WERI-Rb-1 (cell line): ENCODE measurements at regions not wholly inside any gene's neighbourhood (a gene's known extent, or its start where the extent isn't known, plus 50 kb on each side); places are given as distances from the start of the nearest gene placed in this dataset.

Experiments used
- DNase-seq: peaks from one replicate; pipeline ENCODE4 v3.0.0-alpha.2; 2020
- H3K27ac ChIP-seq: fragments of 250-450 bp; sonication (Bioruptor Pico); 2 replicates; pipeline ENCODE4 v1.5.1; 2020; ENCODE audit warnings: mild to moderate bottlenecking, moderate library complexity
- H3K27me3 ChIP-seq: fragments of 250-450 bp; sonication (Bioruptor Pico); 2 replicates; pipeline ENCODE4 v1.5.1; 2021; ENCODE audit warnings: mild to moderate bottlenecking, low read depth, moderate library complexity; ENCODE audit not compliant: insufficient read depth, severe bottlenecking
- H3K36me3 ChIP-seq: fragments of 250-450 bp; sonication (Bioruptor Pico); 2 replicates; pipeline ENCODE4 v1.5.1; 2020; ENCODE audit warnings: mild to moderate bottlenecking, moderate library complexity
- H3K4me3 ChIP-seq: 2 replicates; pipeline ENCODE4 v1.5.1; 2011; ENCODE audit warnings: low read depth, mild to moderate bottlenecking, control low read depth, low read length
- H3K9me3 ChIP-seq: fragments of 250-450 bp; sonication (Bioruptor Pico); 2 replicates; pipeline ENCODE4 v1.5.1; 2021; ENCODE audit warnings: mild to moderate bottlenecking, moderate library complexity; ENCODE audit not compliant: severe bottlenecking
- TF ChIP-seq, protein P1 (sequence below): IDR thresholded peaks from 2 replicates; pipeline ENCODE4 v1.5.1; 2011; ENCODE audit warnings: low read depth, mild to moderate bottlenecking, control low read depth, inconsistent platforms, low read length

DNA sequence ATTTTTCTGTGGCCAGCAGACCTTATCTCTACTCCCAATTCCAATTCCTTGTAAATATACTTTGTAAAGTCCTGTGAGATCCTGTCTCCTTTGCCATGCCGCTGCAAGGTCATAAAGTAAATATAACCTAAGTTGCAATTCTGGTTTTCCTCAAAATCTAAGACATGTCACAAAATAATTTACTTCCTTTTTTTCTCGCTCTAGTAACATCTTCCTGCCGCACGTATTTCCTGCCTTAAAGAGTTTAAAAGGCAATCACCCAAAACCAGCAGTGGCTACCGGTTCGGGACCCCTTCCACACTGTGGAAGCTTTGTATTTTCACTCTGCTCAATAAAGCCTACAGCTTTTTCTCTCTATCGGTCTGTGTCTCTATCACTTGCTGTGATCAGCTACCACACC lies 832.0 kb upstream of the SLITRK5 start:
- no peak overlapping the region for H3K27ac ChIP-seq
- no peaks in the 10 kb centered on the region for H3K27me3 ChIP-seq
- DNase-seq = no peak
- TF ChIP-seq, protein P1, sequence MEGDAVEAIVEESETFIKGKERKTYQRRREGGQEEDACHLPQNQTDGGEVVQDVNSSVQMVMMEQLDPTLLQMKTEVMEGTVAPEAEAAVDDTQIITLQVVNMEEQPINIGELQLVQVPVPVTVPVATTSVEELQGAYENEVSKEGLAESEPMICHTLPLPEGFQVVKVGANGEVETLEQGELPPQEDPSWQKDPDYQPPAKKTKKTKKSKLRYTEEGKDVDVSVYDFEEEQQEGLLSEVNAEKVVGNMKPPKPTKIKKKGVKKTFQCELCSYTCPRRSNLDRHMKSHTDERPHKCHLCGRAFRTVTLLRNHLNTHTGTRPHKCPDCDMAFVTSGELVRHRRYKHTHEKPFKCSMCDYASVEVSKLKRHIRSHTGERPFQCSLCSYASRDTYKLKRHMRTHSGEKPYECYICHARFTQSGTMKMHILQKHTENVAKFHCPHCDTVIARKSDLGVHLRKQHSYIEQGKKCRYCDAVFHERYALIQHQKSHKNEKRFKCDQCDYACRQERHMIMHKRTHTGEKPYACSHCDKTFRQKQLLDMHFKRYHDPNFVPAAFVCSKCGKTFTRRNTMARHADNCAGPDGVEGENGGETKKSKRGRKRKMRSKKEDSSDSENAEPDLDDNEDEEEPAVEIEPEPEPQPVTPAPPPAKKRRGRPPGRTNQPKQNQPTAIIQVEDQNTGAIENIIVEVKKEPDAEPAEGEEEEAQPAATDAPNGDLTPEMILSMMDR = no peak
- no peaks in the 10 kb centered on the region for H3K36me3 ChIP-seq
- H3K4me3 ChIP-seq = no peak overlapping the region
- peaks cover 8% of the 10 kb centered on the region for H3K9me3 ChIP-seq

DNA sequence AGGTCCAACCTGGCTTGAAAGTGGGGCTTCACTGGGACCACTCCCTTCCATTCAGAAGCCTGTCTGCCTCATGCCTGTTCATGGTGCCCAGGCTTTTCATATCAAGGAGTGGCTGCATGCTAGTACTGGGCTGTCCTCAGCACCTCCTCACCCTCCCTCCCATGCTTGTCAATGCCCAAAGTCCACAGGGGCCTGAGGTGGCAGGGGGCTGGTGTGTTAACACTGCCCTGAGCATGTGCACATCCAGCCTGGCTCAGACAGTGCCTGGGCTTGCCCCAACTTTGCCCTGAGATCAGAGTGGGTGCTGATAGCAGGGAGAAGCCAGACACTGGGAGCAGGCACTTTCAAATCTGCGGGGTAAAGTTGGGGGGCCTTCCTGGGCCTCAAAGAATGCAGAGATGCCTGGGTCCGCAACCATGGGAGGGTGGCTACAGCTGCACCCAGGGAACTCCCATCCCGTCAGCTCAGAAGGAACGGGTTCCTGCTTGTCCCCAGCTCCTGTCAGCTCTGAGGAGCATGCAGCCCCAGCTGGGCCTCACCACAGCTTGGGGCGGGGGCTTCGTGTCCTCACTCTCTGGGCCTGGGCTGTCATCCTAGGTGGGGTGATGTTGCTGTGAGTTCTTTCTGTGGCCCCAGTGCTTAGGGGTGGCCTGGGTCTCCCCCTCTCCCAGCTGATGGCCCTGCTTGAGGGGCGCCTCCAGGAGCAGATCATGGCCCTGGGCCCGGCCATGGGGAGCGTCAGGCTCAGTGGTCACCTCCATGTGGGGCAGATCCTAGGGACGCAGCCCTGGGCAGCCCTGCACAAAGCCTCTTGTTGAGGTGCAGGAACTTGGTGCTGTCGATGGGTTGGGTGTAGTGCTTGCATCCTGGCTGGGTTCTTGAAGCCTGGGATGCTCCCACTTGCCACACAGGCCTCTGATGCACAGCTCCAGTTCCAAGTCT lies 830.6 kb upstream of the SLITRK5 start:
- Histone ChIP-seq H3K4me3 (no peak overlapping the region), H3K9me3 (peaks cover 8% of the 10 kb centered on the region), H3K27ac (no peak overlapping the region), H3K36me3 (no peaks in the 10 kb centered on the region), H3K27me3 (no peaks in the 10 kb centered on the region)
- TF ChIP-seq, protein P1 = no peak
- no peak for DNase-seq

DNA sequence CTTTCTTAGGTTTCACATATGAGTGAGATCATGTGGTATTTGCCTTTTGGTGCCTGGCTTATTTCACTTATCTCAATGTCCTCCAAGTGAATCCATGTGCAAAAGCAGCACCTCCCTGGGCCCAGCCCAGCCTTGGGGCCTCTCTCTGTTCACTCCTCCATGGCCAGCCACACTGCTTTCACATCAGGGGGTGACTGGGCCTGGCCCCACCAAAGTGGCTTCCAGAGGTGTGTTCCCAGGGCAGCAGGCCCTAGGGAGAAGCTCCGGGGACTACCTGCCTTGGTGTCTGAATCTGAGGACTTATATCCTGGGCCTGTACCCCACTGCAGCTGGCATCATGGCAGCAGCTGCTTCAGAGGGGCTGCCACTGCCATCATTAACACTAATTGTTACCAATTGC lies 829.9 kb upstream of the SLITRK5 start:
- DNase-seq = no peak
- H3K27me3 ChIP-seq = no peaks in the 10 kb centered on the region
- peaks cover 5% of the 10 kb centered on the region for H3K9me3 ChIP-seq
- no peak overlapping the region for H3K27ac ChIP-seq
- TF ChIP-seq, protein P1 = no peak
- H3K36me3 ChIP-seq = no peaks in the 10 kb centered on the region
- H3K4me3 ChIP-seq = no peak overlapping the region

DNA sequence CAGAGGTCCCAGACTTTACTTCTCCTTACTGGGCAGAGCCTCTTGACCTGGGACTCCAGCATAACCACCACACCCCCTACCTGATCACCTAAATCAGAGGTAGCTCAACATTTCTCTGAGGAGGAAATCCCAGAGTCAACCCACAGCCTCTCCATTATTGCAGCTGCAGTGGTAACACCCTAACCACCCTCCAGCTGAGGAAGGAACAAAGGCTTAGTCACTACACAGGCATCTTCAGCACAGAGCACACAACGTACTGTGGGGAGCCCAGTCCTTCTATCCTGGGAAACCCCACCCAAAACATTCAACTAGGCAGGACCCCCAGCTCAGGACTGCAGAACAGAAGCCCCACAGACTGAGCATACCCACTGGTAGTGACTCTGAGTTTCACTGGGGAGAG lies 824.7 kb upstream of the SLITRK5 start:
- DNase-seq = no peak
- H3K4me3 ChIP-seq = no peak overlapping the region
- no peaks in the 10 kb centered on the region for H3K9me3 ChIP-seq
- H3K27me3 ChIP-seq = no peaks in the 10 kb centered on the region
- no peaks in the 10 kb centered on the region for H3K36me3 ChIP-seq
- no peak overlapping the region for H3K27ac ChIP-seq
- TF ChIP-seq, protein P1 = no peak

DNA sequence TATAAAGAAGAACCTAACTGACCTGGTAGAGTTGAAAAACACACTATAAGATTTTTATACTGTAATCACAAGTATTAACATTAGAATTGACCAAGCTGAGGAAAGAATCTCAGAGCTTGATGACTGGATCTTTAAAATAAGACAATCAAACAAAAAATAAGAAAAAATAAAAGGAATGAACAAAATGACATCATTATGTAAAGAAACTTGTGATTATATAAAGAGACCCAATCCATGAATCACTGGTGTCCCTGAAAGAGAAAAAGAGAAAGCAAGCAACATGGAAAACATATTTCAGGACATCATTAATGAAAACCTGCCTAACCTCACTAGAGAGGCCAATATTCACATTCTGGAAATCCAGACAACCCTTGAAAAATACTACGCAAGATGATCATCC lies 822.5 kb upstream of the SLITRK5 start:
- DNase-seq = no peak
- Histone ChIP-seq H3K36me3 (no peaks in the 10 kb centered on the region), H3K9me3 (no peaks in the 10 kb centered on the region), H3K4me3 (no peak overlapping the region), H3K27me3 (no peaks in the 10 kb centered on the region), H3K27ac (no peak overlapping the region)
- TF ChIP-seq, protein P1 = no peak
